ENCODE measurements at regions not wholly inside any gene's neighbourhood (a gene's known extent, or its start where the extent isn't known, plus 50 kb on each side); places are given as distances from the start of the nearest gene placed in this dataset.
"Not testable (repeated sequence)": the region's sequence is repeated elsewhere in the genome, so short reads cannot be mapped to it uniquely, and the experiment has no call there.

GRCh38 chr2:53490659-53491058 lies 276.9 kb upstream of the CHAC2 start:
- DNase-seq = peak in 1 of 2 experiments; percentile 10

GRCh38 chr2:53486185-53486899 lies 281.3 kb upstream of the CHAC2 start:
- not testable (repeated sequence) for DNase-seq

DNA sequence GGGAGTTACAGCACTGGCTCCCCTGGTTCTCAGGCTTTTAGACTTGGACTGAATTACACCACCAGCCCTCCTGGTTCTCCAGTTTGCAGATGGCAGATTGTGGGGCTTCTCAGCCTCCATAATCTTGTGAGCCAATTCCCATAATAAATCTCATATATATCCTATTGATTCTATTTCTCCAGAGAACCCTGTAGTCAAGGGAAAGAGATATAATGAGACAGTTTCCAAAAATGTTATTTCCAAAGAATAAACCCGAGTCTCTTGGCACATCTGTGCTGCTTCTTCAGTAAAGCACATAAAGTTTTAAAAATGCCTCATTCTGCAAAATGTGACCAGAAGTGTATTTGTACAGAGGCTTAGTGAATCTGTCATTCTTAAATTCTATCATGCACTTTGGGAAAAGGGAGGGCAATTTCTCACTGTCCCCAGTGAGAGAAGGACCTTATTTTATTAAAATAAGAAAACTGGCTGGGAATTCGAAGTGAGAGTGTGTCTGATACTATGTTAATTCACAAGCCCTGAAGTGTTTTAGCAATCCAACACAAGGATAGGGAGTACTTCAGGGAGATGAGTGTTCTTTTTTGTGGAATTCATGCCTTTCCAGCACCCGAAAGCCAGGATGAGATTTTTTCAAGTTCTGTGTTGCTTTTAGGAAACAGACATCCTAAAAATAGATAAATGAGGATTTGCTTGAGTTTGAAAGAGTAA lies 282.4 kb upstream of the CHAC2 start:
- DNase-seq = no peak

DNA sequence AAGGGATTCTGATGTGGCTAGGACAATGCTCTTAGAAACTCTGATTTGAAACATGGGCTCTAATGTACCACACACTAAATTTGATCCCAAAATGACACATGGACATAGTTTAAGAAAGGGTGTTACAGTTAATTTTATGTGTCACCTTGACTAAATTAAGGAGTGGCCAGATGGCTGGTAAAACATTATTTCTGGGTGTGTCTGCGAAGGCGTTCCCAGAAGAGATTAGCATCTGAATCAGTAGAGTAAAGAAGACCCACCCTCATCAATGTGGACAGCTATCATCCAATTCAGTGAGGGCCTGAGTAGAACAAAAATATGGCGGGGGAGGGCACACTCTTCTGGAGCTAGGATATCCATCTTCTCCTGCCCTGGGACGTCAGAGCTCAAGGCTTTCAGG lies 283.1 kb upstream of the CHAC2 start:
- DNase-seq = peak in 1 of 2 experiments; percentile 11

DNA sequence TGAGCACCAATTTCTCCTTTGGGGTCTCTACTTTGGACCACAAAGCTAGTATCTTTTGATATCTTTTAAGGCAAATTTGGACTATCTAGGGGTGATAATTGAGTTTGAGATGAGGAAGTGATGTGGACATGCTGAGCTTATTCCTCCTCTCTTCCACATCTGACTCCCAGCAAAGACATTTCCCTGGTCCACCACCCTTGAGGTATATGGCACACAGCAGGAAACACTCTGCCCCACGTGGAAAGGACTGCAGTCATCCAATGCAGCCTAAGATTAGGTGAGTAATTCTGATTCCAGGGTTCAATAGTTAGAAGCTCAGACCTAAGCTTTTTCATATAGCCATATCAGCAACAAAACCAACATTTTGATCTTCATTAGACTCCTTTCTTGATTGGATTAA lies 290.1 kb upstream of the CHAC2 start:
- DNase-seq = no peak

- DNase-seq = no peak
Observed at GRCh38 chr2:53476834-53477233, 290.8 kb upstream of the CHAC2 start.

DNA sequence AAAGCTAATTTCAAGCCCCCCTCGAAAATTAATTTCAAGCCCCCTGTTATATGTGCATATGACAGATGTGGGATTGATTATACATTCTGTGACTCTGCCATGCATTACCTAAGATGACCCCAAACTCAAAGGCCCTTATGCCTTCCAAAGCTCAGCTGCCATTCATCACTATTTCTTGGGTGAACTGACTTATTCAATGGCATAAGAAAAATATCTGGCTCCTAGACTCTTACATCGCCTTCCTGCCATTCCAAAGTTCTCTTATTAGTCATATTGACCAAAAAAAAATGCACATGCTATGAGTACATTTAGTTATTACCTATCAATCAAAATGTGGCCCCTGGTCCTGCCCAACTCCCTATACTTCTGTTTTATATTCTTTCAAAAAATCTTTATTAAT lies 291.8 kb upstream of the CHAC2 start:
- no peak for DNase-seq

DNA sequence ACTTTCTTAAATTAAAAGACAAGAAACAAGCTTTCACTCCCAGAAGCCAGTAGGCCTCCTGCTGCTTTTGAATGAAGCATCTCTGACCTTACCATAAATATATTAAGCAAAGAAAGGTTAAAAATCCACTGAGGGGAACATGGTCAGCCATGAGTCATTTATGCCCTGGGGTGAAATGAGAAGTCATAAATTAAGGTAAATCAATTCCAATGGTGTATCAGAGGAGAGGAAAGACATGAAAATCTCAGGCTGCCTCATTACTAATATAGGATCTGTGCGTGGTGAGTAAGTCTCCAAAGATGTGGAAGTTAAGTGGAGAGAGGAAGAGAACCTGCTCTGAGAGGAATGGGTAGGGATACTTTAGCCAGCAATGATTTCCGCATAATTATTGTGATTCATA lies 292.3 kb upstream of the CHAC2 start:
- no peak for DNase-seq

- DNase-seq = no peak
Observed at GRCh38 chr2:53474914-53475313, 292.7 kb upstream of the CHAC2 start.

DNA sequence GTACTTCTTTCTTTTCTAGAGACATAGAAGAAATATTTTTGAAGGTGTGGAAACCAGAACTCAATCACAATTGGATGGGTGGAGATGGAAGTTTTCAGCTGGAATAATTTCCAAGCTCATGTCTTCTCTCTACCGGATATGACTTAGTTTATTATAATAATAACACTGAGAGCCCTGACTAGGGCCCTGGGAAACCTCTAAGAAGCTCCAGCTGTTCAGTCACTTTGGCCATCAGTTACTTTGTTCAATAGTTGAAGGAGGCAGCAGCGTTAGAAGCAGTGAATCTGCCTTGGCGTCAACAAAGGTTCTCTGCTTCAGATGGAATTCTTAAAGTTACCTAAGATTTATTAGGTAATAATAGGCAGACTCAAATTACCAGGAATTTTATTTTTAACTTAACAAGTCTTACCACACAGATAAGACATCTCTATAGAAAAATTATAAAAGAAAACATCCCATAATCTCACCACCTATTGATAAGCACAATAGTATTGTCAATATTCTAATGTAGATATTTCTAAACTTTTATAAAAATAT lies 293.8 kb upstream of the CHAC2 start:
- DNase-seq = no peak

DNA sequence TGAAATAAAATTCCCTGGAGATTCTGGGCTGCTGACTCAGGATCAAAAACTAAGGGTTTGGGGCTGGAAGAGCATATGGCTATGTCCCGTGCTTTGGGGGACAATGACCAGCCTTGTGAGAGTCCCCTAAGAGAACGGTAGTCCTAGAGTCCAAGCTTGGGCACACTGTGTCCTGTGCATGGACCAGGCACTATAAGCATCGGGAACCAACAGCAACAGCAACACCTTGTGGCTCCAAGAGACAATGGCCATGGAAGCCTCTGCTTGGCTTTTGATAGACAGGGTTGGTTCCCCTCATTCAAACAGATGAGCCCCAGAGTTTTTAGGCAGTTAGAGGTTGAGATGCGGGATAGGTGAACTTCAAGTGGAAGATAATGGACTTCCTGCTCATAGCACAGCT lies 294.4 kb upstream of the CHAC2 start:
- peak; percentile 52 to 66 for DNase-seq

DNA sequence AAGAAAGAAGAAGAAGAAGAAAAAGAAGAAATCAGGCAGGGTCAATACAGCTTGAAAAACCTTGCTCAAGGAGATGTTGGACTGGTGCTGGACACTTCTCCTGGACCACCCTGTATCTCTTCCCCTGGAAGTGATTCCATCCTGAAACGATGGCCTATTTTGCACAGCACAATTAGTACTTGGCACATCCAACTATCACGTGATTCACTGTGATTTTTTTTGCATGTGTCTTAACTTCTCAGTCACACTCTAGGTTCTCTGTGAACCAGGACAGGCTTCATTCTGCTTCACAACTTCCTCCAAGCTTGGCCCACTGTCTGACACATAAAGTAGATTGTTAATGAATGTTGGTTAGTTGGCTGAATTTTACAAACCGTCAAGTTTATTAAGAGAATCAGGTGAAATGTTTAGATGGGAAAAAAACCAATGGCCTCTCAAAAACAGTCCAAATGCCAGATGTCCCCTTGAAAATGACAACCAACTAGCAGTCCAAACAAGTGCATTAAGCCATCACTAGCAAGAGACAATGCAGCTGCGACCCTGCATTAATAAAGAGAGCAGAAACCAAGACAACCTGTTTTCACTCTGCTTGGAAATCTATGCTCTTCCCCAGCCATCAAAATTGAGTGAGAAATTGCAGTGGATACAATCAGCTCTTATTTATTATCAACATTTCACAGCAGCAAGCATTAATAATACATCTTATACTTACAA lies 300.0 kb upstream of the CHAC2 start:
- DNase-seq = peak in 1 of 2 experiments; percentile 41

DNA sequence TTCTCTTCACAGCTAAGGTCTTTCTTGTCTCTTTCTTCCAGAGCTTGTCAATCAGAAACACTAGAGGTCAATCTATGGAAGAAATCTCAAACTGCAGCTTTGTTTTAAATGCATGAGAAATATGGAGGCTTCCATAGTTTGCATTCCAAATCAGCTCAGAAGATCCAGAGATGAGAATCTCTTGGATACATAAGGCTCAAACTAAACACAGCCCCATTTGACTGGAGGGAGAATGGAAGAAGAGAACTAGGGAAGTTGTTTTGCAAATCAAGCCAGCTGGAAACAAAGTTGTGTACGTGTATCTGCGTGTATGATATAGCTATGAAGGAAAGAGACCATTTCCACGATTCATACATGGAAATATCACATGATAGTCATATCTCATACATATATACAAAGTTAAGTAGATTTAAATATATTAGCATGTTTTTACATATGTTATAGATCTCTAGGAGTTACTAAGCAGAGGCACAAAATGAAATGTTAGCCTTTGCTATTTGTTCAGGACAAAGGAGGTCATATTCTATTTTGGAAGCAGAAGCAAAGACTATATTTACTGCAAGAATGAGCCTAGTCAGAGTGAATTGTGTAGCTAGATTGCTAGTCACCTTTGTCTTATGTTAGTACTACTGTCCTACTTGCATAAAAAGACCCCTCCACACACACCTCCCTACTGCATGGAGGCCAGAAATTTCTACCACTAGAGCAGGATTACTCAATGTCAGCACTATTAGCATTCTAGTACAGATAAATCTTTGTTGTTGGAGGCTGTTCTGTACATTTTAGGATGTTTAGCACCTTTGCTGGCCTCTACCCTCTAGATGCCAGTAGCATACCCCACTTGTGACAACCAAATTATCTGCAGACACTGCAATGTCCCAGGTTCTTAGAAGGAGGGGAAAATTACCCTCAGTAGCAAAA lies 303.5 kb upstream of the CHAC2 start:
- no peak for DNase-seq

DNA sequence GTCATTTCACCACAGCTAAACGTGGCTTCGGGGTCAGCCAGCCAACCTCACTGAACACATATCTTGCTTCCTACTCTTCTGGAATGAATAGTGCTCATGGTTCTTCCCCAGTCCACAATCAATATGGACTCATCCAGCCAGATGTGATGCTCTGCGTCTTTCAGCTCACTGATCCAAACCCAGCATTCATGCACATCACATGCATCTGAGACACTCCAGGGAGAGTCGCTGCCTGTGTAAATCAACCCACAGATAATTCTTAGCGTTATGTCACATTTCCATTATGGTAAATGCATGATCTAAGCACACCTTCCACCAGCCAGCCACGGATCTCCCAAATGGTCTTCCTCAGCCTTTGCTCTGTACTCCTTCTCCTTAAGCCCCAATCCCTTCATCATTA lies 306.7 kb upstream of the CHAC2 start:
- no peak for DNase-seq

DNA sequence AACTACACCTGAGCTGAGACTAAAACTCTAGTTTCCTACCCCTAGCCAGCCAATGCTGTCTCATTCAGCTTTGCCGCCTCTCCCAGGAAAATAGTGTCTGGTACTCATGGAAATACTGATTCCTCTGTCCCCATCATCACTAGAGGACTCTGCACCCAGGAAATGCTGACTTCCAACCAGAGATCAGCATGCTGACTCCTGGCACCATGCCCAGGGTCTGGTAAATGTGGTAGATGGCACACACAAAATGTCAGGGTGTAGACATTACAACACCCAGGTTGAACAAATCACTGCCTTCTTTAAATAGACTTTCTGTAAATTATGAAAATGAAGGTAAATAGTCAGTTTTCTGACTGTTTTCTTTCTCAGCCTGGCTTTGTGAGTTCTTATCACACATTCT lies 307.3 kb upstream of the CHAC2 start:
- DNase-seq = peak in 1 of 2 experiments; percentile 43

GRCh38 chr2:53455094-53455493 lies 312.5 kb upstream of the CHAC2 start:
- DNase-seq = no peak

DNA sequence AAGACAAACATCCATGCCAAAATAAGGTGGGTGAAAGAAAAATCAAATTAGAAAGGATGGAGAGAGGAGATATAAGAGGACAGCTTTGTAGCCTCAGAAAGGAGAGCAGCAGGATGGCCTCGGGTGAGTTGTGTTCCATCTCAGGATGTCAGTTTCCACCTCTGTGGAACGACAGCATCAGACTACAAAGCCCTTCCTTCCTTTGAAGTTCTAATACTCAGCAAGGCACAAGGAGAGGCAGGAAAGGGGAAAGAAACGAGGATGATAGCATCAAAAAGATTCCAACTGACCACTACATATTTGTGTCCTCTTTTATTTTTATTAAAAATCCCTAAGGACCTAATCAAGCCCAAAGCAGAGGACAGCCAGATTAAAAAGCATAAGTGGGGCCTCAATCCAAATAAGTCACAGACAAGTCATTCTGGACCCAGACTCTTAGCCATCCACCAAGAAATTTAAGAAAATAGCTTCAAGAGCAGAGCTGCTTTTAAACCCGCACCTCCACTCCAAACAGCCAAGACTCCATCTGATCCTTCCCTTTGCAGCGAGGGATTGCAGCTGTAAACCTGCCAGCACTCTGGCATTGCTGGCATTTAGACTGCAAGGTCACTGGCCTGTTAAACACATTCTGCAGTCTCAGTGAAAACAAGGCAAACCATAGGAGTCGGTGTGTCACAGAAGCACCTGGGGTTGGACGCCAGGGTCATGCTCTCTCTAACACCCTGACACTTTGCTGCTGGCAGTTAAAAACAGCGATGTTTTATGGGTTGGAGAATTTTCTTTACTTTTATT lies 314.5 kb upstream of the CHAC2 start:
- no peak for DNase-seq

DNA sequence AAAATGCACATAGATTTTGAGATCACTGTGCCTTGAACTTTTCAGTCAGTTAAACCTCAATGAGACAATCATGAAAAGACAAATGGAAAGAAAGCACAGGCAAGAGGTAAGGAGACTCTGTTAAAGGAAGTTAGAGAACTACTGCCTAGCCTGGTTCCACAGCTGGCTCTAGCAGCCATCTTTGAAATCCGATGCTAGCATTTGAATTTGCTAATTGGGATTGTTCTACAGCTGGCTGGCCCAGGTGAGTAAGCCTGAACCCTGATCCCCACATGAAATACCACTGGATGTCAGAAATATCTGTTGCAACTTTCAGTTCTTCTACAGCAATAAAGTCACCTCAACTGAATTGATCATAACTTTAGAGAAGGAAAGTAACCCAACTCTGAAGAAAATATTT lies 315.2 kb upstream of the CHAC2 start:
- DNase-seq = no peak

DNA sequence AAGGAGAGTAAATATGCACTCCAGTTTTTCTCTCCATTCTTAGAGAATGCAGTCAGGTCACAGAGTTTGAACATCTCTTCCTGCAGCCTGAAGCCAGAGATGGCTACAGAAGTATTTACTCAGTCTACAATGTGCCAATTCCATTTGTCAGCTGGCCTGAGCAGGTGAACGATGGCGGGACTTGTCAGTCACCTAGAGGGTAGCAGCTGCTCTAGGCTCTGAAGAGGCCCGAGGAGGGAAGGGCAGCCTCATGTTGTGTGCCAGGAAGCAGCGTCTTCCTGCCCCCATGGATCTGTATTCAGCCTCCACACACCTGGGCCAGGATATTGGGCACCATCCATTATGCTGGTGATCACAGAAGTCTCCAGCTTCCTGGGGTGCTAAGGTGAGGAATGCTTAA lies 316.7 kb upstream of the CHAC2 start:
- peak in 1 of 2 experiments; percentile 69 for DNase-seq

- DNase-seq = no peak
Observed at GRCh38 chr2:53448591-53448990, 319.0 kb upstream of the CHAC2 start.

DNA sequence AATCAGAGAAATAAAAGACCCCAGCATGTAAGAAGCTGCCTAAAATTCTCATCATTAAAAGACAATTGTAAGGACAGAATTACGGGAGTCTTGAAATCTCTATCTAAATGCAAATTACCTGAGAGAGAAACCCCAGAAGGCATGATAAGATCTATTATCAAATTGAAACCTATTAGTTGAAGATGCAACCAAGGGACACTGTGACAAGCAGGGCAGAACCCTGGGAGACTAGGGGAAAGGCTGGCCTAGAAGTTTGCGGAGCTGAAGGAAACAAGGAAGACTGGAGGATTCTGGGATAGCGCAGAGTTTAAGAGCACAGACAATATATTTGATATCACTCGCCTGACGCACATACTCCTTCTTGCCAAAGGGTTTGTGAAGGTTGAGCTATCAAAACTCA lies 319.5 kb upstream of the CHAC2 start:
- no peak for DNase-seq

Data from NCI-H524 (cell line).